Naive thymus-derived CD4-positive, alpha-beta T cell (primary cell): ENCODE measurements at regions not wholly inside any gene's neighbourhood (a gene's known extent, or its start where the extent isn't known, plus 50 kb on each side); places are given as distances from the start of the nearest gene placed in this dataset.

Experiments used
- ATAC-seq: fragments of 150-1000 bp; cut with Tn5 transposase; 2 replicates; pipeline ENCODE4 v1.10.0; 2021; ENCODE audit warnings: mild to moderate bottlenecking, moderate library complexity
- CTCF ChIA-PET: fragments of 350-600 bp; sonication (Branson Sonifier 250); formaldehyde crosslinking; loops from one replicate; lab custom pipeline; 2021; ENCODE audit warnings: antibody characterized with exemption; lab: Charles Lee
- POLR2A ChIA-PET: fragments of 350-600 bp; sonication (Branson Sonifier 250); formaldehyde crosslinking; loops from one replicate; lab custom pipeline; 2021; ENCODE audit warnings: antibody characterized with exemption, inconsistent platforms; lab: Charles Lee
- DNase-seq, 9 donors: peaks; one replicate each; pipeline versions ENCODE4 v3.0.0 to v3.0.0-alpha.2; 2020 to 2022; ENCODE audit warnings: mixed read lengths in 1 of 9
- H3K27ac ChIP-seq: one replicate; pipeline ENCODE4 v1.7.0; 2013; ENCODE audit warnings: mild to moderate bottlenecking, low read depth, low read length, moderate library complexity
- H3K27me3 ChIP-seq, 2 donors: one replicate each; pipeline ENCODE4 v1.7.0; 2013; ENCODE audit warnings: low read length in 2 of 2, mild to moderate bottlenecking in 2 of 2, moderate library complexity in 2 of 2; ENCODE audit not compliant: control insufficient read depth in 2 of 2, insufficient read depth in 2 of 2
- H3K36me3 ChIP-seq, 3 experiments: 1 replicate in 2 of 3; 2 replicates in 1 of 3; pipeline ENCODE4 v1.7.0; 2013; ENCODE audit warnings: low read length in 3 of 3, mild to moderate bottlenecking in 3 of 3, moderate library complexity in 1 of 3; ENCODE audit not compliant: insufficient read depth in 3 of 3, control insufficient read depth in 2 of 3
- H3K4me1 ChIP-seq, 2 donors: one replicate each; pipeline ENCODE4 v1.7.0; 2013; ENCODE audit warnings: low read length in 2 of 2, mild to moderate bottlenecking in 2 of 2, moderate library complexity in 1 of 2; ENCODE audit not compliant: control insufficient read depth in 2 of 2, insufficient read depth in 2 of 2
- H3K4me3 ChIP-seq: 2 replicates; pipeline ENCODE4 v1.7.0; 2013; ENCODE audit warnings: mild to moderate bottlenecking, low read length
- H3K9me3 ChIP-seq, 3 experiments: 1 replicate in 2 of 3; 2 replicates in 1 of 3; pipeline ENCODE4 v1.7.0; 2013; ENCODE audit warnings: low read length in 3 of 3; ENCODE audit not compliant: control insufficient read depth in 2 of 3
- H3K27ac Mint-ChIP-seq, 9 donors: one replicate each; pipeline ENCODE4 v1.8.0; 2020 to 2022; ENCODE audit warnings: mixed read lengths in 9 of 9, mild to moderate bottlenecking in 8 of 9, moderate library complexity in 5 of 9, inconsistent platforms in 2 of 9
- H3K27me3 Mint-ChIP-seq, 5 donors: one replicate each; pipeline ENCODE4 v1.8.0; 2021 to 2022; ENCODE audit warnings: mixed read lengths in 5 of 5, mild to moderate bottlenecking in 1 of 5
- H3K36me3 Mint-ChIP-seq, 5 donors: one replicate each; pipeline ENCODE4 v1.8.0; 2020 to 2022; ENCODE audit warnings: mixed read lengths in 5 of 5, mild to moderate bottlenecking in 3 of 5, inconsistent platforms in 1 of 5
- H3K4me1 Mint-ChIP-seq, 7 donors: one replicate each; pipeline ENCODE4 v1.8.0; 2020 to 2022; ENCODE audit warnings: mixed read lengths in 7 of 7, mild to moderate bottlenecking in 3 of 7, inconsistent platforms in 1 of 7
- H3K4me3 Mint-ChIP-seq, 10 donors: one replicate each; pipeline ENCODE4 v1.8.0; 2020 to 2022; ENCODE audit warnings: mild to moderate bottlenecking in 10 of 10, mixed read lengths in 10 of 10, moderate library complexity in 6 of 10, inconsistent platforms in 2 of 10
- H3K9me3 Mint-ChIP-seq, 11 donors: one replicate each; pipeline ENCODE4 v1.8.0; 2020 to 2022; ENCODE audit warnings: mixed read lengths in 11 of 11, mild to moderate bottlenecking in 4 of 11, inconsistent platforms in 1 of 11, moderate library complexity in 1 of 11
- intact Hi-C, 2 donors: fragments of 100-400 bp; cut with micrococcal nuclease; formaldehyde crosslinking; loops; one replicate each; pipeline ENCODE4 v1.15.1; 2023

- intact Hi-C loops: no loop called here
- no peak overlapping the region for H3K4me3 Mint-ChIP-seq
- no peaks in the 10 kb centered on the region for H3K27me3 ChIP-seq
- peaks cover 0 to 6% (median 0%) of the 10 kb centered on the region in 5 donors for H3K36me3 Mint-ChIP-seq
- ATAC-seq: no peak
- H3K27ac Mint-ChIP-seq: no peak overlapping the region
- no peak overlapping the region for H3K27ac ChIP-seq
- POLR2A ChIA-PET: no interaction called here
- no peaks in the 10 kb centered on the region for H3K9me3 ChIP-seq
- no peaks in the 10 kb centered on the region for H3K4me1 Mint-ChIP-seq
- no peak overlapping the region for H3K4me3 ChIP-seq
- DNase-seq: no peak
- no peaks in the 10 kb centered on the region for H3K4me1 ChIP-seq
- H3K9me3 Mint-ChIP-seq: peaks cover 2 to 24% (median 9%) of the 10 kb centered on the region in 11 donors
- H3K27me3 Mint-ChIP-seq: peaks cover 0 to 5% (median 0%) of the 10 kb centered on the region in 5 donors
- CTCF ChIA-PET: no interaction called here
- no peaks in the 10 kb centered on the region for H3K36me3 ChIP-seq
Measured at GRCh38 chr9:120065151-120065550, 514.8 kb downstream of the CDK5RAP2 start.

GRCh38 chr9:120045011-120045410 lies 535.0 kb downstream of the CDK5RAP2 start:
- no peak overlapping the region for H3K4me3 ChIP-seq
- peaks cover 0 to 6% (median 0%) of the 10 kb centered on the region in 5 donors for H3K27me3 Mint-ChIP-seq

DNA sequence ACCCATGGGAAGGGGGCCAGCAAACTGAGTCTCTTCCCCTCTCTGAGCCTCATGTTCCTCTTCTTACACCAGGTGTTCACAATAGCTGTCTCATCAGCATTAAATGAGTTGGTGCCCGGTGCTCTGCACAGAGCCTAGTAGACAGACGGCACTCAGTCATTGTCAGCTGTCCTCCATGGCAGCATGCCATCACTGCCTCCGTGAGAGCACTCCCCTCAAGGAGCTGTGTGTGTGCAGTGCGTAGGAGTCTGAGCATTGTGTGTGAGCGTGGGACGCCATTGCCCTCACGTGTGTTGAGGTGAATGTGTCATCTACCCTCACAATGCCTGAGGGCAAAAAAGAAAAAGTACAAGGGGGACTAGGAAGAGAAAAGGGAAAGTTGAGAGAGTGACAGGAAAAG lies 536.5 kb downstream of the CDK5RAP2 start:
- H3K4me3 Mint-ChIP-seq: no peak overlapping the region
- H3K27me3 ChIP-seq: no peaks in the 10 kb centered on the region
- ATAC-seq (no peak), DNase-seq (no peak)
- no peak overlapping the region for H3K27ac ChIP-seq
- H3K36me3 ChIP-seq: no peaks in the 10 kb centered on the region
- H3K4me3 ChIP-seq: no peak overlapping the region
- H3K36me3 Mint-ChIP-seq: no peaks in the 10 kb centered on the region
- ChIA-PET POLR2A (no interaction called here), CTCF (no interaction called here)
- H3K9me3 Mint-ChIP-seq: peaks cover 0 to 9% (median 3%) of the 10 kb centered on the region in 11 donors
- no peaks in the 10 kb centered on the region for H3K9me3 ChIP-seq
- H3K27me3 Mint-ChIP-seq: peaks cover 0 to 6% (median 0%) of the 10 kb centered on the region in 5 donors
- no peaks in the 10 kb centered on the region for H3K4me1 ChIP-seq
- no peak overlapping the region for H3K27ac Mint-ChIP-seq
- no peaks in the 10 kb centered on the region for H3K4me1 Mint-ChIP-seq
- intact Hi-C loops: no loop called here

More at GRCh38 chr9:120045011-120045410, 535.0 kb downstream of the CDK5RAP2 start:
- Mint-ChIP-seq H3K4me1 (no peaks in the 10 kb centered on the region), H3K9me3 (peaks cover 0 to 9% (median 5%) of the 10 kb centered on the region in 11 donors), H3K4me3 (no peak overlapping the region), H3K36me3 (peaks cover 0 to 3% (median 0%) of the 10 kb centered on the region in 5 donors), H3K27ac (no peak overlapping the region)
- DNase-seq (no peak), ATAC-seq (no peak)
- no peaks in the 10 kb centered on the region for H3K36me3 ChIP-seq
- H3K27me3 ChIP-seq: no peaks in the 10 kb centered on the region
- ChIA-PET CTCF (no interaction called here), POLR2A (no interaction called here)
- no peaks in the 10 kb centered on the region for H3K4me1 ChIP-seq
- H3K9me3 ChIP-seq: no peaks in the 10 kb centered on the region
- intact Hi-C loops: no loop called here
- H3K27ac ChIP-seq: no peak overlapping the region

- Histone ChIP-seq H3K27me3 (no peaks in the 10 kb centered on the region), H3K9me3 (no peaks in the 10 kb centered on the region), H3K36me3 (no peaks in the 10 kb centered on the region), H3K4me1 (no peaks in the 10 kb centered on the region), H3K27ac (no peak overlapping the region), H3K4me3 (no peak overlapping the region)
- Mint-ChIP-seq H3K4me3 (no peak overlapping the region), H3K27me3 (peaks cover 0 to 6% (median 0%) of the 10 kb centered on the region in 5 donors), H3K9me3 (peaks cover 0 to 9% (median 3%) of the 10 kb centered on the region in 11 donors), H3K4me1 (peaks cover 0 to 2% (median 0%) of the 10 kb centered on the region in 7 donors), H3K27ac (no peak overlapping the region), H3K36me3 (no peaks in the 10 kb centered on the region)
- DNase-seq (no peak), ATAC-seq (no peak)
- intact Hi-C loops: no loop called here
- POLR2A ChIA-PET: no interaction called here
- CTCF ChIA-PET: interaction anchor here (0.6 kb wide), 1 partner anchor 36 kb away, joined by 3 read pairs; no protein-coding TSS in a partner anchor
Measured at GRCh38 chr9:120040896-120041295, 539.1 kb downstream of the CDK5RAP2 start.

DNA sequence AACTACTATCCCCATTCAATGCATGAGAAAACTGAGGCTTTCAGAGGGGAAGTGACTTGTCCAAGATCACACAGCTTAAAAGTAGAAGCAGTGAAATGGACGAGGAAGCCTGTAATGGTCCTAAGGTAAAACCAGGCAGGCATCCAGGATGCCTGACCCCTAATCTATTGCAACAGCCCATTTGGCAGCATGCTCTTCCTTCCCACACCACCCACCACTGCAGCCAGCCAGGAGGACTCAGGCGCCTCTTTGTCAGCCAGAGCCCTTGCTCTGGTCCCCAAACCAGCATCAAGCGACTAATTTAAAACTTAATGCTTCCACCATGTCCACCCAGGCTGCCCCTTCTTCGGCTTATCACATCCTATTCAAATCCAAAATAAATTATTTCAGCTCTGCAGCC lies 541.6 kb downstream of the CDK5RAP2 start:
- no peak overlapping the region for H3K4me3 ChIP-seq
- ChIA-PET CTCF (no interaction called here), POLR2A (no interaction called here)
- Mint-ChIP-seq H3K4me1 (peaks cover 0 to 2% (median 0%) of the 10 kb centered on the region in 7 donors), H3K27ac (no peak overlapping the region), H3K4me3 (no peak overlapping the region), H3K27me3 (peaks cover 0 to 3% (median 0%) of the 10 kb centered on the region in 5 donors), H3K36me3 (no peaks in the 10 kb centered on the region), H3K9me3 (peaks cover 0 to 5% (median under 1%) of the 10 kb centered on the region in 11 donors)
- DNase-seq (no peak), ATAC-seq (no peak)
- no peaks in the 10 kb centered on the region for H3K4me1 ChIP-seq
- H3K27me3 ChIP-seq: no peaks in the 10 kb centered on the region
- H3K9me3 ChIP-seq: no peaks in the 10 kb centered on the region
- intact Hi-C loops: no loop called here
- no peak overlapping the region for H3K27ac ChIP-seq
- H3K36me3 ChIP-seq: no peaks in the 10 kb centered on the region

GRCh38 chr9:120032639-120033038 lies 547.3 kb downstream of the CDK5RAP2 start:
- H3K4me1 ChIP-seq: no peaks in the 10 kb centered on the region
- no peaks in the 10 kb centered on the region for H3K36me3 ChIP-seq
- peaks cover 0 to 4% (median 3%) of the 10 kb centered on the region in 11 donors for H3K9me3 Mint-ChIP-seq
- no peak overlapping the region for H3K27ac ChIP-seq
- H3K4me3 ChIP-seq: no peak overlapping the region
- CTCF ChIA-PET: no interaction called here
- no peak for DNase-seq
- H3K4me3 Mint-ChIP-seq: no peak overlapping the region
- no peak overlapping the region for H3K27ac Mint-ChIP-seq
- ATAC-seq: no peak
- H3K27me3 ChIP-seq: no peaks in the 10 kb centered on the region
- H3K4me1 Mint-ChIP-seq: peaks cover 0 to 2% (median 0%) of the 10 kb centered on the region in 7 donors
- H3K9me3 ChIP-seq: no peaks in the 10 kb centered on the region
- intact Hi-C loops: no loop called here
- H3K36me3 Mint-ChIP-seq: no peaks in the 10 kb centered on the region
- H3K27me3 Mint-ChIP-seq: peaks cover 0 to 7% (median 4%) of the 10 kb centered on the region in 5 donors
- POLR2A ChIA-PET: no interaction called here

DNA sequence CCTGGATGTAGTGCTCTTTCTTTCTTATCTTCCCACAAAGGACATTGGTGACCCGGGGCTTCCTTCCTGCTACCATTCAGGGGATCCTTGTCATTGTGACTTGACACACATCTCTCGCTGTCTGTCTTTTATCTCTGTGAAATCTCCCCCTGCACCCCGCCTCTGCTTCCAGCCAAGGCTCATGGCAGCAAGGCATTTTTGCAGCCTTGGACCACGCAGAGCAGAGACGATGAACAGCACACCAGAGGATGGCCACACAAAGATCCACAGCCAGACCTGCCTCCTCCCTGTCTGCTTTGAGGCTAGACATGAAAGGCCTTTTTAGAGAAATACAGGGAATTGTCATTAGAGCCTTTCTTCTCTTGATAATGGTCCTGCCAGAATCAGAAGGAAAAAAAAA lies 549.1 kb downstream of the CDK5RAP2 start:
- CTCF ChIA-PET: no interaction called here
- no peak overlapping the region for H3K4me3 Mint-ChIP-seq

More for the DNA sequence above, 549.1 kb downstream of the CDK5RAP2 start:
- Histone ChIP-seq H3K9me3 (no peaks in the 10 kb centered on the region), H3K4me3 (no peak overlapping the region), H3K27ac (no peak overlapping the region), H3K27me3 (no peaks in the 10 kb centered on the region), H3K4me1 (no peaks in the 10 kb centered on the region), H3K36me3 (no peaks in the 10 kb centered on the region)
- Mint-ChIP-seq H3K4me1 (no peaks in the 10 kb centered on the region), H3K9me3 (peaks cover 0 to 4% (median 3%) of the 10 kb centered on the region in 11 donors), H3K36me3 (no peaks in the 10 kb centered on the region), H3K27ac (no peak overlapping the region), H3K27me3 (peaks cover 0 to 7% (median 4%) of the 10 kb centered on the region in 5 donors)
- DNase-seq (no peak), ATAC-seq (no peak)
- intact Hi-C loops: no loop called here
- POLR2A ChIA-PET: no interaction called here
